NCI-H345 (cell line): ENCODE measurements at regions not wholly inside any gene's neighbourhood (a gene's known extent, or its start where the extent isn't known, plus 50 kb on each side); places are given as distances from the start of the nearest gene placed in this dataset.

Experiments
- DNase-seq: peaks from one replicate; lab custom pipeline; 2025; lab: John Stamatoyannopoulos, UW

- no peak for DNase-seq
These were observed 115.5 kb downstream of the PAPOLA start for GRCh38 chr14:96617635-96618034.

GRCh38 chr14:96622926-96623325 lies 120.7 kb downstream of the PAPOLA start:
- no peak for DNase-seq

- DNase-seq: no peak
These were observed 121.7 kb downstream of the PAPOLA start for GRCh38 chr14:96623676-96624484.

GRCh38 chr14:96624661-96625425 lies 122.7 kb downstream of the PAPOLA start:
- no peak for DNase-seq

- DNase-seq: no peak
These were observed 123.3 kb downstream of the PAPOLA start for GRCh38 chr14:96625426-96625985.

- no peak for DNase-seq
These were observed 124.1 kb downstream of the PAPOLA start for GRCh38 chr14:96626121-96626768.

GRCh38 chr14:96626916-96627315 lies 124.7 kb downstream of the PAPOLA start:
- DNase-seq: no peak

GRCh38 chr14:96627386-96627785 lies 125.2 kb downstream of the PAPOLA start:
- no peak for DNase-seq

GRCh38 chr14:96627811-96628775 lies 125.9 kb downstream of the PAPOLA start:
- DNase-seq: no peak

GRCh38 chr14:96629082-96629481 lies 126.9 kb downstream of the PAPOLA start:
- no peak for DNase-seq

- no peak for DNase-seq
These were observed 127.5 kb downstream of the PAPOLA start for GRCh38 chr14:96629558-96630222.

- DNase-seq: no peak
These were observed 128.1 kb downstream of the PAPOLA start for GRCh38 chr14:96630281-96630680.

- no peak for DNase-seq
These were observed 128.8 kb downstream of the PAPOLA start for GRCh38 chr14:96631030-96631429.

GRCh38 chr14:96631621-96632362 lies 129.6 kb downstream of the PAPOLA start:
- no peak for DNase-seq

- DNase-seq: no peak
These were observed 130.2 kb downstream of the PAPOLA start for GRCh38 chr14:96632363-96632758.

- DNase-seq: no peak
These were observed 130.9 kb downstream of the PAPOLA start for GRCh38 chr14:96633096-96633495.

- no peak for DNase-seq
These were observed 132.3 kb downstream of the PAPOLA start for GRCh38 chr14:96634481-96634880.

- no peak for DNase-seq
These were observed 132.7 kb downstream of the PAPOLA start for GRCh38 chr14:96634896-96635295.

GRCh38 chr14:96635850-96636249 lies 133.7 kb downstream of the PAPOLA start:
- DNase-seq: no peak

- DNase-seq: no peak
These were observed 135.3 kb downstream of the PAPOLA start for GRCh38 chr14:96637521-96637920.
